Activated naive CD4-positive, alpha-beta T cell treated with anti-CD3 and anti-CD28 coated beads, Interleukin-2, amount 50 U/mL, for 72 hours (primary cell): ENCODE measurements at regions not wholly inside any gene's neighbourhood (a gene's known extent, or its start where the extent isn't known, plus 50 kb on each side); places are given as distances from the start of the nearest gene placed in this dataset.
"Not testable (repeated sequence)": the region's sequence is repeated elsewhere in the genome, so short reads cannot be mapped to it uniquely, and the experiment has no call there.

Experiments used
- ATAC-seq, 2 donors: fragments of 150-1000 bp; cut with Tn5 transposase; 2 replicates each; pipeline ENCODE4 v1.10.0; 2021; ENCODE audit warnings: mild to moderate bottlenecking in 2 of 2, moderate library complexity in 2 of 2
- DNase-seq, 2 donors: peaks; one replicate each; pipeline ENCODE4 v3.0.0; 2021 to 2022; ENCODE audit warnings: low spot score in 2 of 2
- H3K27ac Mint-ChIP-seq, 2 donors: one replicate each; pipeline ENCODE4 v1.8.0; 2022; ENCODE audit warnings: mild to moderate bottlenecking in 2 of 2, mixed read lengths in 2 of 2
- H3K36me3 Mint-ChIP-seq, 2 donors: one replicate each; pipeline ENCODE4 v1.8.0; 2022; ENCODE audit warnings: mixed read lengths in 2 of 2
- H3K9me3 Mint-ChIP-seq, 2 donors: one replicate each; pipeline ENCODE4 v1.8.0; 2022; ENCODE audit warnings: mixed read lengths in 2 of 2

DNA sequence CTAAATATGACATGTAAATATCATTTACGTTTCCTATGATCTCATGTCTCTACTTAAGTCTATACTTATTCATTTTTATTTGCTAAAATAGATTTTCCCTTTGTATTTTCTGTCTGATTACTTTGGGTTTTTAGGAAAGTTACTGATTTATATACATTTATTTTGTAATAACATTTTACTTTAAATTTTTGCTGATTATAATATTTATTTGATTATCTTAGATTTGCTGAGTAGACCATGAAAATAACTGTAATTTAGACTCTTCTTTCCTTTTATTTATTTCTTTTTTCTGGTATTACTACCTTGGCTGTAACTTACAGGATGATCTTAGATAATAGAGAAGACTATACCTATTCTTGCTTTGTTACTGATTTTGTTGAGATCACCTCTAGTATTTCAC, 159.9 kb upstream of the POGK start:
- DNase-seq (no peak), ATAC-seq (no peak)
- no peaks in the 10 kb centered on the region for H3K36me3 Mint-ChIP-seq
- H3K9me3 Mint-ChIP-seq, result no peaks in the 10 kb centered on the region
- no peak overlapping the region for H3K27ac Mint-ChIP-seq

DNA sequence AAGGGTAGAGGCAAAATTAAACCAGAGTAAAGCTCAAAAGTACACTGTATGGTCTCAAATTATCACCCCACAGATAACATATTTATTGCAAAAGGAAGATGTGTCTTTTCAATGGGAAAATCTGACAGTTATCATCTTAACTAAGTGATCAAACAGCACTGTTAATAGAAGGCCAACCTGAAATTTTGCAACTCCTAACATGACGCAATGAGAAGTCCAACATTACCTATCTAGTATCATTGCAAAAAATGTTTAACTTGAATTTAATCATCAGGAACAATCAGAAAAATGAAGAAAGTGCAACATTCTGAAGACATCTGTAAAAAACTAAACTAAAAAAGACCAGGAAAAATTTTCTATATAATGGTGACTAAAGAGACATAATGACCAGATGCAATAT, 156.7 kb upstream of the POGK start:
- H3K9me3 Mint-ChIP-seq, result peaks cover 8 to 20% of the 10 kb centered on the region in 2 donors
- DNase-seq (no peak), ATAC-seq (no peak)
- H3K27ac Mint-ChIP-seq, result no peak overlapping the region
- H3K36me3 Mint-ChIP-seq, result peaks cover 0 to 5% of the 10 kb centered on the region in 2 donors

DNA sequence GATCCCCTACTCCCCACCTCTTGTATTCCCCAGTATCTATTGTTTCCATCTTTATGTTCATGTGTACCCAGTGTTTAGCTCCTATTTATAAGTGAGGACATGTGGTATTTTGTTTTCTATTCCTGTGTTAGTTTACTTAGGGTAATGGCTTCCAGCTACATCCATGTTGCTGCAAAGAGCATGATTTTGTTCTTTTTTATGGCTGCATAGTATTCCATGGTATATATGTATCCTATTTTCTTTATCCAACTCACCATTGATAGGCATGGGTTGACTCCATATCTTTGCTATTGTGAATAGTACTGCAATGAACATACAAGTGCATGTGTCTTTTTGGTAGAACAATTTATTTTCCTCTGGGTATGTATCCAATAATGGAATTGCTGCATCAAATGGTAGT, 154.6 kb upstream of the POGK start:
- not testable (repeated sequence) for H3K27ac Mint-ChIP-seq, DNase-seq, ATAC-seq, H3K36me3 Mint-ChIP-seq
- H3K9me3 Mint-ChIP-seq, result peaks cover 12 to 20% of the 10 kb centered on the region in 2 donors

DNA sequence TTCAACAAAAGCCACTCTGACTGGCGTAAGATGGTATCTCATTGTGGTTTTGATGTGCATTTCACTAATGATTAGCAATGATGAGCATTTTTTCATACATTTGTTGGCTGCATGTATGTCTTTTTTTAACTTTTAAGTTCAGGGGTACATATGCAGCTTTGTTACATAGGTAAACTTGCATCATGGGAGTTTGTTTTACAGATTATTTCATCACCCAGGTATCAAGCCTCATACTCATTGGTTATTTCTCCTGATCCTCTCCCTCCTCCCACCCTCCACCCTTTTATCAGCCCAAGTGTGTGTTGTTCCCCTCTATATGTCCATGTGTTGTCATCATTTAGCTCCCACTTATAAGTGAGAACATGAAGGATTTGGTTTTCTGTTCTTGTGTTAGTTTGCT, 154.1 kb upstream of the POGK start:
- no peak overlapping the region for H3K27ac Mint-ChIP-seq
- H3K36me3 Mint-ChIP-seq, result peaks cover 0 to 5% of the 10 kb centered on the region in 2 donors
- no peak for ATAC-seq
- peaks cover 12 to 20% of the 10 kb centered on the region in 2 donors for H3K9me3 Mint-ChIP-seq
- no peak for DNase-seq

DNA sequence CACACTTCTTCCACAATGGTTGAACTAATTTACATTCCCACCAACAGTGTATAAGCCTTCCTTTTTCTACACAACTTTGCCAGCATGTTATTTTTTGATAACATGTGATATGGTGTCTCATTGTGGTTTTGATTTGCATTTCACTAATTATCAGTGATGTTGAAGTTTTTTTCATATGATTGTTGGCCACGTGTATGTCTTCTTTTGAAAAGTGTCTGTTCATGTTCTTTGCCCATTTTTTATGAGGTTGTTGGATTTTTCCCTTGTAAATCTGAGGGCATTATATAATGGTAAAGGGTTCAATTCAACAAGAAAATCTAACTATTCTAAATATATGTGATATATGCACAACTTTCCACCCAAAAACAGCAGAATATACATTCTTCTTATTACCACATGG, 153.4 kb upstream of the POGK start:
- not testable (repeated sequence) for H3K27ac Mint-ChIP-seq, DNase-seq, ATAC-seq, H3K36me3 Mint-ChIP-seq
- peaks cover 12 to 20% of the 10 kb centered on the region in 2 donors for H3K9me3 Mint-ChIP-seq

DNA sequence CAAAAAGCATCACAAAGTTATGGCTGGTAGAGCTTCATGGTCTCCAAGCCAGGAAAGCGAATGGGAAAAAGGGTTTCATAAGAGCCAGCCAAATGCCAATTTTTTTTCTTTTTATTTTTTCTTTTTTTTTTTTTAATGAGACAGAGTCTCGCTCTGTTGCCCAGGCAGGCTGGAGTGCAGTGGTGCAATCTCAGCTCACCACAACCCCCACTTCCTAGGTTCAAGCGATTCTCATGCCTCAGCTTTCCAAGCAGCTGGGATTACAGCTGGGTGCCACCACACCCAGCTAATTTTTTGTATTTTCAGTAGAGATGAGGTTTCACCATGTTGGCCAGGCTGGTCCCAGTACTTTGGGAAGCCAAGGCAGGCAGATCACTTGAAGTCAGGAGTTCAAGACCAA, 148.7 kb upstream of the POGK start:
- not testable (repeated sequence) for ATAC-seq, DNase-seq, H3K36me3 Mint-ChIP-seq, H3K27ac Mint-ChIP-seq
- H3K9me3 Mint-ChIP-seq, result peaks cover 12% of the 10 kb centered on the region in 2 donors

DNA sequence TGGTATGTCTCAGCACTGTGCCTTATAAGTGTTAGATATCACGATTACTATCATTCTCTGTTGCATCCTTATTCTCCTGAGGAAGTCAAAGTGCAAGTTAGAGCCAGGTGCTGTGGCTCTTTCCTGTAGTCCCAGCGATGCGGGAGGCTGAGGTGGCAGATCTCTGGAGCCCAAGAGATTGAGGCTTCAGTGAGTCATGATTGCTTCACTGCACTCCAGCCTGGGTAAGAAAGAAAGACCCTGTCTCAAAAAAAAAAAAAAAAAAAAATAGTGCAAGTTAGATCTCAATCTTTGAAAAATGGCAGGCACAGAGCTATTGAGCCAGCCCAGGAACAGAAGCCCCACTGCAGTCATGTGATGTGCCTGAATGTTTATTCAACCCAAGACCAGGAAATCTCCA, 147.8 kb upstream of the POGK start:
- Mint-ChIP-seq H3K9me3 (peaks cover 3 to 9% of the 10 kb centered on the region in 2 donors), H3K27ac (no peak overlapping the region), H3K36me3 (peaks cover 0 to 2% of the 10 kb centered on the region in 2 donors)
- DNase-seq (no peak), ATAC-seq (no peak)

DNA sequence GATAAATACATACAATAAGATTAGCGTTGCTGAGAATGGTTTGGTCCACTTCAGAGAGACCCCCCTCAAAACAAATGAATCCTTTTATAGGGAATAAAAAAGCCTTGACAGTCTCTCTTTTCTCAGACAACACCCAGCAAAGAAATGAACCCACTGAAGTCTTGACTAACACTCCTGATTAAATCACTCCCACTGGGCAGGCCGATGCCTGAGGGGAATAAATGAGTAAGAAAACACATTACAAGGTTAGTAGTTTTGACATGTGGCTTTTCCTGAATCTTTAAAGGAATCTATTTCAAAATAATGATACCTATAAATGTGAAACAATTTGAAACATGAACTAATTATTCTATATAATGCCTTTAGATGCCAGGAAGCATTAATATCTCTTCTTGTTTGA, 146.9 kb upstream of the POGK start:
- no peak overlapping the region for H3K27ac Mint-ChIP-seq
- no peak for DNase-seq
- H3K9me3 Mint-ChIP-seq, result peaks cover 0 to 6% of the 10 kb centered on the region in 2 donors
- H3K36me3 Mint-ChIP-seq, result no peaks in the 10 kb centered on the region
- ATAC-seq, result no peak

DNA sequence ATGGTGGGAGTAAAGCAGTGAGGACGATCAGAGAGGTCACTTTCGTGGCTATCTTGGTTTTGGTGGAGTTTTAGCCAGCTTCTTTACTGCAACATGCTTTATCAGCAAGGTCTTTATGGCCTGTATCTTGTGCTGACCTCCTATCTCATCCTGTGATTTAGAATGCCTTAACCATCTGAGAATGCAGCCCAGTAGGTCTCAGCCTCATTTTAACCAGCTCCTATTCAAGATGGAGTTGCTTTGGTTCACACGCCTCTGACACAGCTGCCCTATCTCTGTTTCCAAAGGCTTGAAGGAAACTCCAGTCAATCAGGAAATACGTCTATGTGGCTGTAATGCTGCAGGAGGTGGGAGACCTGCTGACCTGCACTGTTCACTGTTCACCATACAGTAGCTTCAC, 146.1 kb upstream of the POGK start:
- Mint-ChIP-seq H3K9me3 (no peaks in the 10 kb centered on the region), H3K27ac (no peak overlapping the region), H3K36me3 (no peaks in the 10 kb centered on the region)
- DNase-seq (no peak), ATAC-seq (no peak)

DNA sequence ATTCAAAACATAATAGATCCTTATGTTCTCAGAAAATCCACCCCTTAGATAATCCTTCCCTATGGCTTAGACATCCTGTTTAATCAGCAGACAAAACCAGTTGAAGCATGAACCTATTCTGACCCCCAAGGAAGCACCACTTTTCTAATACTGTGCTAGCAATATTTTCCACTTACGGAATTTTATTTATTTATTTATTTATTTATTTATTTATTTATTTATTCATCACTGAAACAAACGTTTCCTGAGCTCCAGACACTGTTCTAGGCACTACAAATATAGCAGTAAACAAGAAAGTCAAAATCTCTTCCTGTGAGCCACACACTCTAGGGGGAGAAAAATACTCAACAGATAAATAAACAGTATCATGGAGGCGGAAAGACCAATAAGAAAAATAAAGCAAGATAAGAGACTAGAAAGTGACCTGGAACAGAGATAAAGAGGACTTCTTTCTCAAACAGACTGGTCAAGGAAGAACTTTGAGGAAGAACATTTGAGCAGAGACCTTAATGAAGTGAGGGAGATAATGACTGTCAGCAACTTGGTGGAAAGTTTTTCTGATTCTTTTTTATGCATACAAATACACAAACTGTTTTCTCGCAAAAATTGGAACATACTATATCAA, 145.5 kb upstream of the POGK start:
- no peaks in the 10 kb centered on the region for H3K36me3 Mint-ChIP-seq
- ATAC-seq, result no peak
- H3K9me3 Mint-ChIP-seq, result no peaks in the 10 kb centered on the region
- no peak for DNase-seq
- no peak overlapping the region for H3K27ac Mint-ChIP-seq

DNA sequence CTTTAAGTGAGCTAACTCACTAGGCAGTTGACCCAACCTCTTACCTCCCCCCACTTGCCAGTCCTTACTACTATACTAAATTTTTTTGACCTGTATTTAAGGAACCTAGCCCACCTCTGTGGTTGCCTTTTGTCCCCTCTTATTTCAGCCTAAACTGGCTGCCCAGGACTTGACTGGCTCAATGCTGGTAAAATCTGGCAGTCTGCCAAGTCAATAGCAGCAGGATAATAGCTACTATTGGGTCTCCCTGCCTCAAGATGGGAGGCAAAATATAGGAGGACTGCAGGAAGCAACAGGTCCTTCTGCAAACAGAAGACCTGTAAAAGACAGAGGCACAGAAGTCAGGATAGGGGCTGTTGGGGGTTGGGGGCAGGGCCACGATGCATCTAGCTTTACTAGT, 144.2 kb upstream of the POGK start:
- no peaks in the 10 kb centered on the region for H3K36me3 Mint-ChIP-seq
- DNase-seq (no peak), ATAC-seq (no peak)
- no peaks in the 10 kb centered on the region for H3K9me3 Mint-ChIP-seq
- H3K27ac Mint-ChIP-seq, result no peak overlapping the region

DNA sequence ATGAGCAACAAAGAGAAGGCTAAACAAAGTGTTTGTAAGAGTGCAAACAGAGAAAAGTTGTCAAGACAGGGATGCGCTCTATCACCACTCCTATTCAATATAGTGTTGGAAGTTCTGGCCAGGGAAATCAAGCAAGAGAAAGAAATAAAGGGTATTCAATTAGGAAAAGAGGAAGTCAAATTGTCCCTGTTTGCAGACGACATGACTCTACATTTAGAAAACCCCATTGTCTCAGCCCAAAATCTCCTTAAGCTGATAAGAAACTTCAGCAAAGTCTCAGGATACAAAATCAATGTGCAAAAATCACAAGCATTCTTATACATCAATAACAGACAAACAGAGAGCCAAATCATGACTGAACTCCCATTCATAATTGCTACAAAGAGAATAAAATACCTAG, 143.4 kb upstream of the POGK start:
- not testable (repeated sequence) for H3K9me3 Mint-ChIP-seq, H3K27ac Mint-ChIP-seq, ATAC-seq

DNA sequence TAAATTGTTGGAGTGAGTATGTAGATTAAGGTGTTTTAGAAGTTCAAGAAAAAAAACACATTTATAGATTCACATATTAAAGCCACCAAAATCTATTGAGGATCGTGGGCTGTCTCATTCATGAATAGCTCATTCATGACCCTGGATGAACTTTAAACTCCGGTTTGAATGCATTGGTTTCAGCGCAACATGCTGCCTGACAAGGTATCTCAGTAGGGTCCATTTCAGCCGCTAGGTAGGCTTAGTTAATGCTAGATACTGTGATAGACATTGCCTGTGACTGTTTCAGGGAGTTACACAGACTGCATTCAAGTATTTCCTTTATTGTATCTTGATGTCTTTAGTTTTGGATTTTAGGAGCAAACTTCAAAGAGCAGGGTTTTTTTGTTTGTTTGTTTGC, 140.5 kb upstream of the POGK start:
- H3K27ac Mint-ChIP-seq, result no peak overlapping the region
- DNase-seq (no peak), ATAC-seq (no peak)
- H3K36me3 Mint-ChIP-seq, result no peaks in the 10 kb centered on the region
- H3K9me3 Mint-ChIP-seq, result no peaks in the 10 kb centered on the region

More for the DNA sequence above, 143.4 kb upstream of the POGK start:
- H3K36me3 Mint-ChIP-seq, DNase-seq: not testable (repeated sequence)

DNA sequence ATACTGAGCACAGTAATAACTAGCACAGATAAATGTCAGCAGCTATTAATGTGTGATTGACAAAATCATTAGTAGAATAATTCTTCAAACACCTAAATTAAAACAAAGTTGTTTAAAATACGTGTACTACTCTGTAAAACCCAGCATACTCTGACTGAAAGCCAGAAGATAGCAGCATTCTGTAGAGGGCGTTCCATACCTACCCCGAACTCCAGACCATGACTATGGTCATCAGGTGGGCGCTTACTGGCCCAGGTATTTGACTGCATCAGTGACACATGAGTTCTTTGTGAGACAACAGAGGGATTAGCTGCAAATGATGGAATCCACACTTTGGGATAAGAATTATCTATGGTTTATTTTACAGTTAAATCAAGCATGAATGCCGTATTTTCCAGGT, 139.7 kb upstream of the POGK start:
- Mint-ChIP-seq H3K9me3 (no peaks in the 10 kb centered on the region), H3K27ac (no peak overlapping the region), H3K36me3 (no peaks in the 10 kb centered on the region)
- ATAC-seq (no peak), DNase-seq (no peak)

DNA sequence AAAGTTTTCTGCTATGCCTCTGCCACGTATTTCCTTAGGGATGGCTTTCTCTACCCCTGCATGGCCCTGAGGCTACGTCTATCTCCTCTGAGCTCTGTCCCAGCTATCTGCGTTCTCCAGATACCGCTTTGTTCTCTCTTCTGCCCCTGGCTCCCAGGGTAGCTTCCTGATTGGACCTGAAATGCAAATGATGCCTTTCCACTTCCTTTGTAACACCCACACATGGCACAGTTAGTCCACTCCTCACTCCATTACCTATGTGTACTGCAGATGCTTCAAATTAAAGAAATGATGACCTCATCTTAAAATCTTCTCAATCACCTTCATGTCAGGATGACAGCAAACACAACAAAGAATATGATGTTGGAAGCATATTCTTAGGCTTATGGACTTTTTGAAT, 138.6 kb upstream of the POGK start:
- ATAC-seq, result no peak
- Mint-ChIP-seq H3K36me3 (no peaks in the 10 kb centered on the region), H3K9me3 (no peaks in the 10 kb centered on the region), H3K27ac (no peak overlapping the region)
- DNase-seq, result no peak

DNA sequence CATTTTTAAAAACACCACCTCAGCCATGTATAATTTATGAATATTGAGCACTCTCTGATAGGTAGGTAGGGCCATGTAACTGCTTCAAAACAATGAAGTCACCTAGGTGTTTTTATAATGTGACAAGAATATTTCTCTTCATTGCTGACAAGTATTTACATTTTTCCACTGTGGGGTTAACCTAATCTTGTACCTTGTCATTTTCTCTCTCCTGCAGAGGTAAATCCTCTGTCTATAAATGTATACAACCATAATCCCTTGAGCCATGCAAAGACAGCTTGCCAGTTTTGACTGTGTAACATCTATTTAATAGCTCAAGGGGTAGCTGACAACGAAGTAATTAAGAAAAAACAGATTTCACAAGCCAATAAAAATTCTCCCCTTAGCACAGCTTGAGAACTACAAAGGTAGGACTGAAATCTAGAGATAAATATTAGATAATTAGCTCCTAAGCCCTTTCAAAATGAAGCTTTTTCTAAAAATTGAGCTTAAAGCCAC, 137.6 kb upstream of the POGK start:
- H3K36me3 Mint-ChIP-seq, result no peaks in the 10 kb centered on the region
- no peak overlapping the region for H3K27ac Mint-ChIP-seq
- no peak for ATAC-seq
- no peak for DNase-seq
- H3K9me3 Mint-ChIP-seq, result no peaks in the 10 kb centered on the region

DNA sequence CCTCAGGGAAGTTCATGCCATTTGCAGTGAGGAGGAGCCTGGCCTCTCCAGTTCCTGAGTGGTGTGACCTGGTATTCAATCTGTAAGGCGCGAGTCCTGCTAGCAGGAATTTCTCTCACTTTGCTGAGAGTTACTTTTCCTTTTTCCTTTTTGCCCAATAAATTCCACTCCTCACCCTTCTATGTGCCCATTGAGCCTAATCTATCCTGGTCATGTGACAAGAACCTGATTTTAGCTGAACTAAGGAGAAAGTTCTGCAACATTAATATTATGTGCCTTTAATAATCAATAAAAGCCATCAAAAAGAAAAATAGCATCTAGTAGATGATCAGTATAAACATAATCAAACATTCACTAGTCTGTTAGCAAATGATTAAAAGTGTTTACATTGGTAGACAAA, 136.1 kb upstream of the POGK start:
- H3K9me3 Mint-ChIP-seq, result no peaks in the 10 kb centered on the region
- no peak overlapping the region for H3K27ac Mint-ChIP-seq
- no peaks in the 10 kb centered on the region for H3K36me3 Mint-ChIP-seq
- DNase-seq (no peak), ATAC-seq (no peak)

DNA sequence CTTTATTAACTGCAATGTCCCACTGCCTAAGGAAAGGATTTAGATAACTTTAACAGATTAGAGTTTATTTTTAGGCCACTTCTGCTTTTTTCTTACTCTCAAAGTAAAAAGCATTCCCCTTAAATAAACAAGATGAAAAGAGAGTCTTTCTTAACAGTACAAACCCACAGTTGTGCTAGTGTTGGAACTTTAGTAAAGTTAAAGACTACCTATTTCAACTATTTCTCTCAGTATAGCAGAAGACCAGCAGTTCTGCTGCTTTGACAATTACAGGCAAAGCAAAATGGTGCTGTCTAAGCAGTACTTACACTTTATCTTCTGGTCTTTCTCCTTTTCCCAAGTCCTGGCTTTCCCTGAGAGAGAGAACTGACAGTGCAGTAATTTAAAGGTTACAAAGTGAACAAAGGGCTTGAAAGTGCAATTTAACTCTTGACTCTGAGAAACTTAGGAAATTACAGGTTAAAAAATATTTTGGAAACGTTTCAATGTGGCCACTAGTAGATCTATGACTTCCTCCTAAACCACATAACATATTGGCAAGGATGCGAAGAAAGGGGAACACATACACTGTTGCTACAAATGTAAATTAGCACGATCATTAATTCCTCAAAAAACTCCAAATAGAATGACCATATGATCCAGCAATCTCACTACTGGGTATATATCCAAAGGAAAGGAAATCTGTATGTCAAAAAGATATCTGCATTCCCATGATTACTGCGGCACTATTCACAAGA, 135.4 kb upstream of the POGK start:
- Mint-ChIP-seq H3K36me3 (no peaks in the 10 kb centered on the region), H3K9me3 (no peaks in the 10 kb centered on the region), H3K27ac (no peak overlapping the region)
- DNase-seq (no peak), ATAC-seq (no peak)
